GM19240 (cell line): ENCODE measurements at regions not wholly inside any gene's neighbourhood (a gene's known extent, or its start where the extent isn't known, plus 50 kb on each side); places are given as distances from the start of the nearest gene placed in this dataset.
"Not testable (repeated sequence)": the region's sequence is repeated elsewhere in the genome, so short reads cannot be mapped to it uniquely, and the experiment has no call there.

Experiments
- DNase-seq: peaks from one replicate; pipeline ENCODE4 v3.0.0; 2011; ENCODE audit warnings: low spot score; ENCODE audit not compliant: insufficient read length

DNA sequence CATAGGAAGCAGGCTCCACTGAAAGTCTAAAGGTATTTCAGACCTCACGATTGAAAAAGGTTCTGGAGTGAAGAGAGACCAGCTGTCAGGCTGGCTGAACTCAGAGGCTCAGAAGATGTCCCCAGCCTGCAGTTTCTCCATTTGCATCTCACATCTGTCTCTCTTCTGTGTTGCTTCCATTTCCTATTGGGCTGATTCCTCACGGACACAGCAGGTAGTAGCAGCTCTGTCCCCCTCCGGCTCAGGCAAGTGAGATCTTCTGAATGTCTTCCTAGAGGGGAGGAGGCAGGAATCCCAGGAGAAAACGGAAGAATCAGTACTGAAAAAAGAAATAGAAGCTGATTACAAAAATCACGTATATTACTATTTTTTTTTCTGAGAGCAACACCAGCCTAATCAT, 274.1 kb upstream of the COBL start:
- DNase-seq: no peak

GRCh38 chr7:51589111-51589510, 272.5 kb upstream of the COBL start:
- no peak for DNase-seq

DNA sequence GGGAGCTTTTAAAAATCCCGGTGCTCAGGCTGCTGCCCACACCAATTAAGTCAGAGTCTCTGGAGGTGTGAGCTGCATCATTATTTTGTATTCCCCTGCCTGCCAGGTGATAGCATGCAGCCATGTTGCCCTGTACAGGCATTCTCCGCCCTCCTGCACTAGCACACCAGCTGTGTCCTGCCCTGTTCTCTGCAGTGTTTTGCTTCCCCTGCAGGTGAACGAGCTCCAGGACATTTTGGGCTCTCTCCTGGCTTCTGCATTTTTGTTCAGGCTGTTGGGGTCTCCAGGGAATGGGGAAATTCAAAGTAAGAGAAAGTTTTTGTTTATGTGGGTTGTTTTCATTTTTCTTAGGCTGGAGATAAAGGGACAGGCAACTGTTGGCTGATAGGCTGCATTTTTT, 271.0 kb upstream of the COBL start:
- no peak for DNase-seq

DNA sequence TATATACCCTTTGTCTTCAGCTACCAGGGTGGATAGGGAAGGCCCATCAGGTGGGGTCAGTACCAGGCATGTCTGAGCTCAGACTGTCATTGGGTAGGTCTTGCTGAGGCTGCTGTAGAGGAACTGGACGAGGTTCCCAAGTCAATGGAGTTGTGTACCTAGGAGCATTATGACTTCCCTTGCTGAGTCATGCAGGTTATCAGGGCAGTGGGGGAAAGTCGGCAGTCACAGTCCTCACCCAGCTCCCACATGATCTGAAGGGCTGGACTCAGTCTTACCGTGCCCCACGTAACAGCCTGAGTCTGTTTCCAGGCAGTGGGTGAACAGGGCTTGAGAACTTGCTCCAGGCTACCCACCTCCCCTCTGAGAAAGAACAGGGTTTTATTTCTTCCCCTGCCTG, 260.8 kb upstream of the COBL start:
- no peak for DNase-seq

DNA sequence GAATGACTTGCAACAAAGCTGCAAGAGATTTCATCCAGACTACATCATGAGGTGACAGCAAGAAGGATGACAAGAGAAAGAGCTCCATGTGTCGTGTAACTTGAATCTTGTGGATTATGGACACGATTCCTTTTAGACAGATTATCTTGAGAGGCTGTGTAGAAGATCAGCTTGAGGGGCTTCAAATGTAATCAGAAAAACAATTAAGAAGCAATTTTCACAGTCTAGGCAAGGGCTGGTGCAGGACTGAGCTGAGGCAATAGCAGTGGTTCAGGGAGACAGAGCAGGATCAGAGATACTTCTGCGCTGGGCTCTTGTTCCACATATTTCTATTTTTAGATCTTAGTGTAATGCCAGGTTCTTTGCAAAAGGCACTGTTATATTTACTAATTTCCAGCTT, 253.0 kb upstream of the COBL start:
- no peak for DNase-seq

DNA sequence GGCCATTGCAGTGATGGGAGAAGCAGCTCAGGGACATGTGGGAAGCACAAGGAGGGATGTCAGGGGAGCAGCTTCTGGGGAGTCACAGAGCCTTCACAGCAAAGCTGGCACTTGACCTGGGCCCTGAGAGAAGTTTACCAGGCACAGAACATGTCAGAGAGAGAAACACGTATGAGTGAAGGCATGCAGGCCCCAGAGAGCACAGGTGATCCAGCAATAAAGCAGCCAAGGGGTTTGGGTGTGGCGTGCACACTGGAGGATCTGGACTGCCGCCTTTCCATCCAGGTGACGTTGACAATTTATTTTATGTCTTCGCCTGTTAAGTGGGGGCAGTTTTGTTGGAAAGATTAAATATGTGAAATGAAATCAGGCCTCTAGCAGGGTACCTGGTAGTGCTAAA, 252.6 kb upstream of the COBL start:
- DNase-seq: no peak

DNA sequence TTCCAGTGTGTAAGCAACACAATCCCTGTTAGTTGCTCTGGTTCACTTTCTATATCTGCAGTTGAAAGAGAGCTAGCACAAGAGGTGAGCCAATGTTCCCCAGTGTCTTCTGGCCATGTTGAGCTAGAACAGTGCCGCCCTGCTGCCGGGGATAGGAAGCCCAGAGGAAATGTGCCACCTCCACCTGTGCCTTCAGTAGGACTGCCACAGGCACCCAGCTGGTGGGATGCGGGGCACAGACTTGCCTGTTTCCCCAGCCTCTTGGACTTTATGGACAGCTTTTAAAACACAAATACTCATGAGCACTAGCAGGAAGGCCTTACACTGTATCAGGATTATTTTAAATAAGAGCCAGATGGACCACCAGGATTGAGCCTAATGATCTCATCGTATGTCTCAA, 234.5 kb upstream of the COBL start:
- DNase-seq: no peak

DNA sequence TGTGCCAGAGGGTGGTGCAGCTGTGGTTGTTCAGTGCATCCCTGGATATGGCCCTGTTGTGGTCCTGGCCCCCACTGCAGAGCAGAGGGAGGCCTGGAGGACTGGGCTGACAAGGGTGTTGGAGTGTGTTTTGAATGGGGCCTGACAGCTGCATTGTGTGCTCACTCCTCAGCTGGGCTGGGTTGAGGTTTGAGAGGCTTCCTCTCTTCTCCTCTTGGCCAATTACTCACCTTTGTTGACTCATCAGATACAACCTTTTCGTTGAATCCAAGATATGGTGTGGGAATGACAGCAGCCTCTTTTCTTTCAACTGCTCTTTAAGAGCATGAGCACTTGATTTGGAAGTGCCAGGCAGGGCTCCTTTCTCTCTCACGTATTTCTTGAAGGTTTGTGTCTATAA, 228.5 kb upstream of the COBL start:
- no peak for DNase-seq

DNA sequence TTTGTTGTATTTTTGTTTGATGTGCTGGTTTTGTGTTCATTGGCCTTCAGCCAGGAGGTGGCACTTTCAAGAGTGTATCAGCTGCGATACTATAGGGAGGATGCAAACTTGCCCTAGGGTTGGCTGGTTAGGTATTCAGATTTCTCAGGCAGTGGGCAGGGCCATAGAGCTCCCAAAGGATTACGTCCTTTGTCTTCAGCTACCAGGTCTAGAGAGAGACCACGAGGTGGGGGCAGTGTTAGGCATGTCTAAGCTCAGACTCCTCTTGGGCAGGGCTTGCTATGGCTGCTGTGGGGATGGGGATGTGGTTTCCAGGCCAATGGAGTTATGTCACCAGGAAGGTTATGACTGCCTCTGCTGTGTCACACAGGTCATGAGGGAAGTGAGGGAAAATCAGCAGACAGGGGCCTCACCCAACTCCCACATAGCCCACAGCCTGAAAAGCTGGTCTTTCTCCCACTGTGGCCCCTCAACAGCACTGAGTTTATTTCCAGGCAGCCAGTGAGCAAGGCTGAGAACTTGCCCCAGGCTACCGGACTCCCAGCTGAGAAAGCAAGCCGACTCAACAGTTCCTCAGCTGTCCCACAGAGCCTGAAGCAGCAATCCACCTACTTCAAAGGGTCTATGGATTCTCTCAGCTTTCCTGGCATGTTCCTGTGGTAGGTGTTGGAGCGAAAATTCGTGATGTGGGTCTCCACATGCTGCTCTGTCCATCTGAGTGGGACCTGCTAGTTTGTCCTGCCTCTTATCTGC, 227.4 kb upstream of the COBL start:
- DNase-seq: no peak

GRCh38 chr7:51540906-51541305, 224.3 kb upstream of the COBL start:
- DNase-seq: not testable (repeated sequence)

GRCh38 chr7:51539840-51540239, 223.2 kb upstream of the COBL start:
- no peak for DNase-seq

GRCh38 chr7:51528172-51528571, 211.6 kb upstream of the COBL start:
- DNase-seq: no peak

GRCh38 chr7:51521694-51522312, 205.2 kb upstream of the COBL start:
- no peak for DNase-seq

- DNase-seq: no peak
These were observed 204.4 kb upstream of the COBL start for GRCh38 chr7:51521054-51521453.

- no peak for DNase-seq
These were observed 202.0 kb upstream of the COBL start for GRCh38 chr7:51518646-51519045.

DNA sequence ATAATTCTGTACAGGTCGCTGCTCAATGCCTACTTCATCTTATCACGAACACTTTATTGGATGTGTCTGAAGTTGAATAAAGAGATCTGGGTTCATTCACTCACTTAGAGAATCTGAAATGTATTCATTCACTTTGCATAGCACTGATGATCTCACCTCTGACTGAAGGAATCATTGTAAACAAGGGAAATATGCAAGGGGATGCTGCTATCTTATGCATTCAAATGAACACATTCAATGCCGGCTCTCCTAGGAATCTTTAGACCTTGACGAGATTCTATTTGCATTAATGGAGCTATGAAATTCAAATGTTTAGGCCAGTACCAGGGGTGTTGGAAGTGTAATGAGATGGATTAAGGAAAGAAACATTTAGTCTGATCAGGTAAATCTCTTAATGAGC, 200.6 kb upstream of the COBL start:
- no peak for DNase-seq

- DNase-seq: no peak
These were observed 185.0 kb upstream of the COBL start for GRCh38 chr7:51501620-51502019.

DNA sequence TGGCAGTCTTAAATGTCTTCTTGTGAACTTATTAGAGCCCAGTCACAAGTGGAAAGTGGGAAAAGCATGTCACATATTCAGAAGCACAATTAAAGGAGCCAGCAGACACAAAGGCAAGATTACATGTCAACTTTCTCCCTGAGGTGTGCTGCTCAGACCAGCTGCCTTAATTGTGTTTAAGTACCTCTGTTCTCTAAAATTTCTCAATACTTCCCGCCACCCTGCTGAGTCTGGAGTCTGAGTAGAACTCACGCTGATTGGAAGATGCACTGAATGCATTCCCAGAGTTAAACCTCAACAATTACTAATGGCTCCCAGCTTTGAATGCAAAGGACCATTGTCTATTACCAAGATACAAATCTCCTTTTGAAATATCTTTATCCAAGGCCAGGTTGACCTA, 166.4 kb upstream of the COBL start:
- no peak for DNase-seq

DNA sequence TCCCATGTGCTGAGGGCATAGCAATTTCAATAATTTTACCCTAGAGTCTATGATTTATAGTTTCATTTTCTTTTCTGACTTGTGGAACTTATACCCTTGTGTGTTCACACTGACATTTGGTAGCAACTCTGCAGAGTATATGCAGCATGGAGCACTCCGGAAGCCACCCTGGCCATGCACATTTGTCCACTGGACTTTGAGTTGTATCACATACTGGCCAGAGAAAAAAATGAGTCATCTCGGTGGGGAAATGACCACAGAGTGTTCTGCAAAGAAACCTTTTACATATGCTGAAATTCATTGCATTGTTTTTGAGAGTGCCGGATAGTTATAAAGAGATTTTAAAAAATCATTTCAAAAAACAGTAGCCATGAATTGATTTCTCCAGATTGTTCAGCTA, 164.8 kb upstream of the COBL start:
- no peak for DNase-seq

DNA sequence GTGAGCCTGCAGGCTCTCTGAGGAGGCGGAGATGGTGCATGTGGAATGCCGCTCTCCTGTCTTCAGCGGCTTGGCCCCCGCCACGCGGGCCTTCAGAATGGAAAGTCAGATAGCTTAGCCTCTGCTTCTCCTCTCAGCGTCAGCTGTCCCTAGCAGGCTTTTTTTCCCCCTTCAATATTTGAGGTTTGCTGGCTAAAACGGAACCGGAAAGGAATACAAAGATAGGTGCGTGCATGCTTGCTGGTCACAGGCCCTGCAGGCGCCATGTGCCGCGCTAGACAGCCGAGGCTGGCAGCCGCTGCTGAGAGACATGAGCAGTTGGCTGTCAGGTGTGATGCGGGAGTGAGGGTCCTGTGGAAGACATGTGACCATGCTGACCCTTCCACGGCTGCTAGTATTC, 161.2 kb upstream of the COBL start:
- no peak for DNase-seq

DNA sequence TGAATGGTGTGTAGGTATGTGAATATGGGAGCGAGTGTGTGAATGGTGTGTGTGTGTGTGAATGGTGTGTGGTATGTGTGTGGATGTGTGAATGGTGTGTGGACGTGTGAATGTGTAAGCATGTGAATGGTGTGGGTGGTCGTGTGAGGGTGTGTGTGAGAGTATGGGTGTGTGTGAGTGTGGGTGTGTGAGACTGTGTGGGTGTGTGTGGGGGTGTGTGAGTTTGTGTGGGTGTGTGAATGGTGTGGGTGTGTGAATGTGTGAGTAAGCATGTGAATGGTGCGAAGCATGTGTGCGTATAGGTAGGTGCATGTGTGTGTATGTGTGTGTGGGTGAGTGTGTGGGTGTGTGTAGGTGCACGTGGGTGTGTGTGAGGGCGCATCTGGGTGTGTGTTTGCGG, 160.7 kb upstream of the COBL start:
- DNase-seq: no peak

GRCh38 chr7:51476026-51476425, 159.4 kb upstream of the COBL start:
- DNase-seq: no peak

GRCh38 chr7:51472873-51473272, 156.3 kb upstream of the COBL start:
- DNase-seq: no peak

DNA sequence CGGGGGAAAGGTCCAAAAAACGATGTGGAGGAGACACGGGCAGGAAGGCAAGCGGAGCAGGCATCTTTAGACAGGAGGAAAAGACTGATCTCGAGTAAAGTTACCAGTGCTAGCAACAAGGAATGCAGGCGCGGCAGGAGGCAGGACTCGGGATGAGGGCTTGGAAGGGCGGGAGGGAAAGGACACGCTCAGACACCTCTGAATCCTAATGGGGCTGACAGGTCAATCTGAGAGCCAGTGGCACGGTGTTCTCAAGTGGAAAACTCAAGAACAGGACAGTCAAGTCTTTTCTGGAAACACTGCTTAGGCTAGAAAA, 155.3 kb upstream of the COBL start:
- no peak for DNase-seq
